H1 (cell line): ENCODE measurements at regions not wholly inside any gene's neighbourhood (a gene's known extent, or its start where the extent isn't known, plus 50 kb on each side); places are given as distances from the start of the nearest gene placed in this dataset.

Experiments used
- NANOG ChIP-seq: IDR thresholded peaks from 2 replicates; pipeline ENCODE4 v1.6.1; 2011; ENCODE audit warnings: low read length, low read depth, mild to moderate bottlenecking, inconsistent platforms; ENCODE audit not compliant: insufficient read depth, poor library complexity, severe bottlenecking
- POU5F1 ChIP-seq: IDR thresholded peaks from 2 replicates; pipeline ENCODE4 v1.6.1; 2011; ENCODE audit warnings: low read depth, mild to moderate bottlenecking, low read length, moderate library complexity
- TAF1 ChIP-seq: IDR thresholded peaks from 2 replicates; pipeline ENCODE4 v1.6.1; 2011; ENCODE audit warnings: mild to moderate bottlenecking, low read depth, low read length

DNA sequence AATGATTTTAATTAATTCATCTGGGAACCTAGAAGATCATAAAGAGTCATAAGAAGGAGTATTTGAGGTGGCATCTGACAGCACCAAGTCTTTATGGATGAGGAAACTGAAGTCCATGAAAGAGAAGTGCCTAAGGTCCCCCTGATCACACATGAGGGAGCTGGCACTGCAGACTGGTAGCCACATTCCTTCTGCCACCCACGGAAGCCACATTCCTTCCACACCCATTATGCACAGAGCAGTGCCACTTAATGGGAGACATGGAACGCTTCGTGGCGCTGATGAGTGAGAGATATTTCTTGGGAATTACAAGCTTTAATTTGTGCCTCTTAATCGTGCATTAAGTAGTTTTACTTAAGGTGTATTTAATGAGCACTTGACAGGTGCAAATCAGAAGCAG lies 139.3 kb upstream of the NTF3 start (continued):
- TF ChIP-seq NANOG: no peak
- no peak for TF ChIP-seq POU5F1
- TF ChIP-seq TAF1: no peak
